GM12801 (cell line): ENCODE measurements at regions not wholly inside any gene's neighbourhood (a gene's known extent, or its start where the extent isn't known, plus 50 kb on each side); places are given as distances from the start of the nearest gene placed in this dataset.

ENCODE experiments used
- CTCF ChIP-seq: IDR thresholded peaks from one replicate; pipeline ENCODE4 v1.5.1; 2011; ENCODE audit warnings: control low read depth; ENCODE audit not compliant: insufficient read length; ENCODE audit errors: extremely low read depth

GRCh38 chr12:126856958-126857357, 1410.0 kb upstream of the TMEM132C start:
- no peak for TF ChIP-seq CTCF

- no peak for TF ChIP-seq CTCF
Observed at GRCh38 chr12:126858560-126858959, 1408.4 kb upstream of the TMEM132C start.

DNA sequence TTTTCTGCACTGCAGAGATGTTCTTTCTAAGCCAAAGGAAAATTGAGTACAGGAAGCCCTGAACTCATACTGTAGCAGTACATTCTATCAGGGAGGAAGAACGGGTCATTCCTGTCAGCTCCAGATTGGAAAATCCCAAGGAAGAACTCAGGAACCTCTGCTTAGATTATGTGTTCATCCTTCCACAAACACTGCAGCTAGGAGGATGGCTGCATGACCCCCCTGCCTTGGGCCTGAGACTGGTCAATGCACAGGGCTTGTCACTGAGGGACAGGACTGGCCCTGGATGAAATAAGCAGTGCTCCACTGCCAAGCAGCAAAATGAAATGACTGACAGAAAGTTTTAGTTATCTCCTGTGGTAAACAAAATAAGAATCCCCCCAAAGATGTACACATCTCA, 1406.8 kb upstream of the TMEM132C start:
- TF ChIP-seq CTCF = no peak

DNA sequence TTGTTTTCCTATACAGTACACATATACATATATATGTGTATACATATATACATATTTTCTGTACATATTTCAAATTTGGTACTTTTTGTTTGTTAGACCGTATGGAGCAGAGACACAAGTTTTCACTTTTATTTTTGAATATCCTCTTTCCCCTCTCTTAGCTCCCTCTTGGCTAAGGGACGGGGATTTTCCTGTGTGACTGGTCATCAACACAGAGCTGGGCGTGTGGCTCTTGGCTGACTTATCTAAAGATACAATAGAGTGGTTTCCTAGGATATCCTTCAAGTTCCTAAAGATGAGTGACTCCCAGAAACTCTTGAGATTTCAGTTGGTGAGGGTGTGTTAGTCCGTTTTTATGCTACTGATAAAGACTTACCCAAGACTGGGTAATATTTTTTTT, 1404.5 kb upstream of the TMEM132C start:
- TF ChIP-seq CTCF = no peak

- TF ChIP-seq CTCF = no peak
Observed at GRCh38 chr12:126869644-126870043, 1397.3 kb upstream of the TMEM132C start.

DNA sequence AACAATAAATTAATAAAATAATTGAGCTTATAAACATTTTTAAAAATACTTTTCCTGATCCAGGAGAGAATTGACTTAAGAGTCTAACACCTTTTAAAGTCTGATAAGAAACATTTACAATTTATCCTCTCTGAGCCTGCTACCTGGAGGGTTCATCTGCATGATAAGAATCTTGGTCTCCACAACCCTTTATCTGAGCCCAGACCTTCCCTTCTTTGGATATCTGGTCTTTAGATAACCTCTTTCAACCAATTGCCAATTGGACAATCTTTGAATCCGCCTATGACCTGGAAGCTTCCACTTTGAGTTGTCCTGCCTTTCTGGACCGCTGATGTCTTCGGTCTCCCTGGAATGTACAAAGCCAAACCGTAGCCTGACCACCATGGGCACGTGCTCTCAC, 1393.3 kb upstream of the TMEM132C start:
- TF ChIP-seq CTCF = no peak

DNA sequence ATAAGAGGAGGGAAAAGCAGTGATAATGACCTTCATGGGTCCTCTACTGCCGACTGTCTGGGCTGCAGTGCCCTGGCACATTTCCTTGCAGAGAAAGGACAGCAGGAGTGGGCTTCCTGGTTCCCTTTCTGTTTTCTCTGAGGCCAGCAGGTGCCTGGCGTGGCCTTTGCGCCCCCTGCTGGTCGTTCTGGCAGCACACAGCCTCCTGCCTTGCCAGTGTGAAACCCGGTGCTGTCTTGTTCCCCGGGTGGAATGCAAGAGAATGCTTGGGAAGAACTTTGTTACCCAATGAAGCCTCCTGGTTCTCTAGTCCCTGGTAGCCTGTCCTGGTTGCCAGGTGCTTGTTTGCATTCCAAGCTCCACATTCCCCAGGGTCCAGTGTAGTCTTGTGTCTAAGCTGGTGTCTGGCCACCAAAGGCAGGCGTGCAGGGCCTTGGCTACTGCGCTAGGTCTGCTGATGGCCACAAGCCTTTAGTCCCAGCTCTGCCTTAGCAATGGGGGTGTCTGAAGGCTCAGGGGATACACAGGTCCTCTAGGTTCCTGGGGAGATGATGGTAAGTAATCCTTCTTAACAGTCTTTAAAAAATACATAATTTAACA, 1392.4 kb upstream of the TMEM132C start:
- TF ChIP-seq CTCF = peak; percentile 26
